K562 (cell line): ENCODE measurements at regions not wholly inside any gene's neighbourhood (a gene's known extent, or its start where the extent isn't known, plus 50 kb on each side); places are given as distances from the start of the nearest gene placed in this dataset.
A peak's percentile ranks its signal among the peaks of the same experiment; 100 is the strongest.

Source experiments
- CBX2 ChIP-seq: fragments of 200-600 bp; sonication (generic); IDR thresholded peaks from one replicate; pipeline ENCODE4 v1.6.1; 2012; ENCODE audit warnings: mild to moderate bottlenecking, low read length, inconsistent platforms; ENCODE audit not compliant: insufficient read depth, poor library complexity, severe bottlenecking
- CEBPG ChIP-seq, 3 experiments: fragments of 200-800 bp in 1 of 3; sonication (Bioruptor generic) in 1 of 3; sonication (generic) in 1 of 3; formaldehyde crosslinking in 1 of 3; IDR thresholded peaks in 2 of 3; conservative IDR thresholded peaks in 1 of 3; 2 replicates each; pipeline versions ENCODE4 v1.6.1 to v1.8.0; 2016 to 2022; ENCODE audit warnings: missing compliant biosample characterization in 2 of 3, missing genetic modification characterization in 2 of 3, mild to moderate bottlenecking in 1 of 3, missing genetic modification reagents in 1 of 3
- GTF2A2 ChIP-seq: IDR thresholded peaks from 2 replicates; pipeline ENCODE4 v1.6.1; 2016; ENCODE audit warnings: mild to moderate bottlenecking, missing genetic modification characterization, missing compliant biosample characterization
- MYC ChIP-seq, 2 experiments: fragments of 250-450 bp in 1 of 2; sonication (Bioruptor Pico) in 1 of 2; IDR thresholded peaks; 2 replicates each; pipeline versions ENCODE4 v1.5.1 to v1.6.1; 2012 to 2021; ENCODE audit warnings: low read depth in 2 of 2, borderline replicate concordance in 1 of 2, improper control_type of control experiment in 1 of 2, low read length in 1 of 2, mild to moderate bottlenecking in 1 of 2, moderate library complexity in 1 of 2
- NBN ChIP-seq: fragments of 450-650 bp; IDR thresholded peaks from 2 replicates; pipeline ENCODE4 v1.6.1; 2016; ENCODE audit warnings: low read depth, mild to moderate bottlenecking
- NR4A1 ChIP-seq, 2 experiments: fragments of 250-450 bp in 1 of 2; fragments of 450-650 bp in 1 of 2; sonication (Bioruptor Pico) in 1 of 2; IDR thresholded peaks; 2 replicates each; pipeline versions ENCODE4 v1.4.0 to v1.6.1; 2016 to 2020; ENCODE audit warnings: mild to moderate bottlenecking in 2 of 2, missing compliant biosample characterization in 1 of 2, missing genetic modification characterization in 1 of 2, moderate library complexity in 1 of 2
- OTX1 ChIP-seq: fragments of 450-650 bp; formaldehyde crosslinking; IDR thresholded peaks from 2 replicates; pipeline ENCODE4 v1.4.0; 2022; ENCODE audit warnings: mild to moderate bottlenecking
- SMAD4 ChIP-seq: fragments of 250-450 bp; sonication (Bioruptor Pico); conservative IDR thresholded peaks from 2 replicates; pipeline ENCODE4 v1.8.0; 2021; ENCODE audit warnings: inconsistent platforms, mild to moderate bottlenecking, moderate library complexity
- TAL1 ChIP-seq: fragments of 450-650 bp; IDR thresholded peaks from 2 replicates; pipeline ENCODE4 v1.6.1; 2016; ENCODE audit warnings: mild to moderate bottlenecking
- TEAD4 ChIP-seq, 2 experiments: sonication (generic) in 1 of 2; formaldehyde crosslinking in 1 of 2; IDR thresholded peaks; 2 replicates each; pipeline versions ENCODE4 v1.6.1 to v1.8.0; 2012 to 2022; ENCODE audit warnings: borderline replicate concordance in 1 of 2, inconsistent platforms in 1 of 2, low read length in 1 of 2, mild to moderate bottlenecking in 1 of 2, missing genetic modification reagents in 1 of 2
- ZNF586 ChIP-seq: fragments of 450-650 bp; formaldehyde crosslinking; conservative IDR thresholded peaks from 2 replicates; pipeline ENCODE4 v1.4.0; 2020; ENCODE audit warnings: mild to moderate bottlenecking, moderate library complexity
- ZNF766 ChIP-seq: fragments of 200-800 bp; sonication (Bioruptor generic); conservative IDR thresholded peaks from 2 replicates; pipeline ENCODE4 v1.6.1; 2016; ENCODE audit warnings: missing genetic modification characterization, missing compliant biosample characterization
- TF ChIP-seq, protein P1 (sequence below): fragments of 450-650 bp; formaldehyde crosslinking; IDR thresholded peaks from 2 replicates; pipeline ENCODE4 v1.4.0; 2020; ENCODE audit warnings: mild to moderate bottlenecking, mixed read lengths
- TF ChIP-seq, protein P2 (sequence below): fragments of 250-450 bp; sonication (Bioruptor Pico); IDR thresholded peaks from 2 replicates; pipeline ENCODE4 v1.8.0; 2021; ENCODE audit warnings: moderate library complexity, mild to moderate bottlenecking, inconsistent platforms
- TF ChIP-seq, protein P3 (sequence below): sonication (generic); formaldehyde crosslinking; IDR thresholded peaks from 2 replicates; pipeline ENCODE4 v1.8.1; 2022; ENCODE audit warnings: missing genetic modification reagents
- TF ChIP-seq, protein P4 (sequence below): conservative IDR thresholded peaks from 2 replicates; pipeline ENCODE4 v1.6.1; 2011; ENCODE audit warnings: low read depth, mild to moderate bottlenecking, low read length; ENCODE audit not compliant: control insufficient read depth
- TF ChIP-seq, protein P5 (sequence below), 3 experiments: fragments of 200-800 bp in 1 of 3; sonication (Bioruptor generic) in 1 of 3; sonication (generic) in 1 of 3; formaldehyde crosslinking in 1 of 3; IDR thresholded peaks; 2 replicates each; pipeline versions ENCODE4 v1.6.1 to v1.8.0; 2016 to 2022; ENCODE audit warnings: mild to moderate bottlenecking in 2 of 3, missing compliant biosample characterization in 2 of 3, missing genetic modification characterization in 2 of 3, missing genetic modification reagents in 1 of 3

DNA sequence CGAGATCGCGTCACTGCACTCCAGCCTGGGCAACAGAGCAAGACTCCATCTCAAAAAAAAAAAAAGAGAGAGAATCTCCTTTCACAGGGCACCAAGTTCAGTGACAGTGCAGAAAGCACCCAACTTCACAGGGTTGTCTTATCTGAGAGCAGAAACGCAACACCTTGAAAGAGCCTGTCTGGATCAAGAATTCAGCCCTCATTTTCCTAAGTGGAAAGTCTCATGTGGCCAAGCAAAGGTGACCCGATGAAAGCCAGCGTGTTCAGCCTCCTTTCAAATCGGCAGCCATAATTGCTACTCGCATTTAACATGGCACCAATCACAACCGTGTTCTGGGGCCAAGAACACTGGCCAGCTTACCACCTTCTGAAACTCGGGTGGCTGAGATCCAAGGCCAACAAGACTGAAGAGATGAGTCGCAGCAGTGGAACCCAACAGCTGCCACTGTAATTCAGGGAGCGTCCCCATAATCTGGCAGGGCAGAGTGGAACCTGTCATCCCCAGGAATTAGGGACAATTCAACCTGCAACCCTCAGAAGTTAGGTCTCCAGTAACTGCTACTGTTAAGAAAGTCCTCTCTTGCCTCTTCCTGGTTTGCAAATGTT lies 536.7 kb upstream of the JARID2 start (continued):
- TF ChIP-seq, protein P1, sequence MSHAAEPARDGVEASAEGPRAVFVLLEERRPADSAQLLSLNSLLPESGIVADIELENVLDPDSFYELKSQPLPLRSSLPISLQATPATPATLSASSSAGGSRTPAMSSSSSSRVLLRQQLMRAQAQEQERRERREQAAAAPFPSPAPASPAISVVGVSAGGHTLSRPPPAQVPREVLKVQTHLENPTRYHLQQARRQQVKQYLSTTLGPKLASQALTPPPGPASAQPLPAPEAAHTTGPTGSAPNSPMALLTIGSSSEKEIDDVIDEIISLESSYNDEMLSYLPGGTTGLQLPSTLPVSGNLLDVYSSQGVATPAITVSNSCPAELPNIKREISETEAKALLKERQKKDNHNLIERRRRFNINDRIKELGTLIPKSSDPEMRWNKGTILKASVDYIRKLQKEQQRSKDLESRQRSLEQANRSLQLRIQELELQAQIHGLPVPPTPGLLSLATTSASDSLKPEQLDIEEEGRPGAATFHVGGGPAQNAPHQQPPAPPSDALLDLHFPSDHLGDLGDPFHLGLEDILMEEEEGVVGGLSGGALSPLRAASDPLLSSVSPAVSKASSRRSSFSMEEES, result no peak
- peak; percentile 80; the same call in 1 of the 2 replicates for TF ChIP-seq SMAD4 (CRISPR knock-in tag)
- TF ChIP-seq, protein P2, sequence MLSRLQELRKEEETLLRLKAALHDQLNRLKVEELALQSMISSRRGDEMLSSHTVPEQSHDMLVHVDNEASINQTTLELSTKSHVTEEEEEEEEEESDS (CRISPR knock-in tag), result no peak
- TF ChIP-seq, protein P3, sequence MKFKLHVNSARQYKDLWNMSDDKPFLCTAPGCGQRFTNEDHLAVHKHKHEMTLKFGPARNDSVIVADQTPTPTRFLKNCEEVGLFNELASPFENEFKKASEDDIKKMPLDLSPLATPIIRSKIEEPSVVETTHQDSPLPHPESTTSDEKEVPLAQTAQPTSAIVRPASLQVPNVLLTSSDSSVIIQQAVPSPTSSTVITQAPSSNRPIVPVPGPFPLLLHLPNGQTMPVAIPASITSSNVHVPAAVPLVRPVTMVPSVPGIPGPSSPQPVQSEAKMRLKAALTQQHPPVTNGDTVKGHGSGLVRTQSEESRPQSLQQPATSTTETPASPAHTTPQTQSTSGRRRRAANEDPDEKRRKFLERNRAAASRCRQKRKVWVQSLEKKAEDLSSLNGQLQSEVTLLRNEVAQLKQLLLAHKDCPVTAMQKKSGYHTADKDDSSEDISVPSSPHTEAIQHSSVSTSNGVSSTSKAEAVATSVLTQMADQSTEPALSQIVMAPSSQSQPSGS (CRISPR knock-in tag), result no peak
- peak; percentile 81 for TF ChIP-seq GTF2A2 (tag)
- peak; percentile 58; the same call in 1 of the 2 replicates for TF ChIP-seq ZNF766 (CRISPR knock-in tag)
- no peak for TF ChIP-seq NR4A1 (CRISPR knock-in tag; IDR thresholded peaks at IDR 0.05)
- peak; percentile 78 for TF ChIP-seq NR4A1 (tag; IDR thresholded peaks at IDR 0.05)
- no peak for TF ChIP-seq ZNF586
- TF ChIP-seq, protein P4, sequence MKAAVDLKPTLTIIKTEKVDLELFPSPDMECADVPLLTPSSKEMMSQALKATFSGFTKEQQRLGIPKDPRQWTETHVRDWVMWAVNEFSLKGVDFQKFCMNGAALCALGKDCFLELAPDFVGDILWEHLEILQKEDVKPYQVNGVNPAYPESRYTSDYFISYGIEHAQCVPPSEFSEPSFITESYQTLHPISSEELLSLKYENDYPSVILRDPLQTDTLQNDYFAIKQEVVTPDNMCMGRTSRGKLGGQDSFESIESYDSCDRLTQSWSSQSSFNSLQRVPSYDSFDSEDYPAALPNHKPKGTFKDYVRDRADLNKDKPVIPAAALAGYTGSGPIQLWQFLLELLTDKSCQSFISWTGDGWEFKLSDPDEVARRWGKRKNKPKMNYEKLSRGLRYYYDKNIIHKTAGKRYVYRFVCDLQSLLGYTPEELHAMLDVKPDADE, result no peak
- no peak for TF ChIP-seq OTX1 (CRISPR knock-in tag)
- peak; percentile 54 for TF ChIP-seq CEBPG (CRISPR knock-in tag; IDR thresholded peaks at IDR 0.05)
- TF ChIP-seq CEBPG (tag; conservative IDR thresholded peaks at IDR 0.05 in 1 of 2, IDR thresholded peaks at IDR 0.05 in 1 of 2), result no peak
- no peak for TF ChIP-seq CBX2
- peak; percentile 67 for TF ChIP-seq TAL1
- TF ChIP-seq MYC (IDR thresholded peaks at IDR 0.05; ENCODE audit: low read depth, low read length), result no peak
- no peak for TF ChIP-seq MYC (CRISPR knock-in tag; IDR thresholded peaks at IDR 0.05; ENCODE audit: borderline replicate concordance, low read depth)
- TF ChIP-seq NBN, result no peak
- TF ChIP-seq, protein P5, sequence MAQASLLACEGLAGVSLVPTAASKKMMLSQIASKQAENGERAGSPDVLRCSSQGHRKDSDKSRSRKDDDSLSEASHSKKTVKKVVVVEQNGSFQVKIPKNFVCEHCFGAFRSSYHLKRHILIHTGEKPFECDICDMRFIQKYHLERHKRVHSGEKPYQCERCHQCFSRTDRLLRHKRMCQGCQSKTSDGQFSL (CRISPR knock-in tag; IDR thresholded peaks at IDR 0.05), result no peak
- TF ChIP-seq, protein P5 (tag; IDR thresholded peaks at IDR 0.05), result 0 out of 4 replicates have a peak, but pooled peaks of 1 of the 2 experiments have one; percentile 20
- peak; percentile 53 for TF ChIP-seq TEAD4 (IDR thresholded peaks at IDR 0.05; ENCODE audit: low read length)
- no peak for TF ChIP-seq TEAD4 (CRISPR knock-in tag; IDR thresholded peaks at IDR 0.05; ENCODE audit: borderline replicate concordance)
